Sciatic nerve (tissue), 2 donors: ENCODE measurements at regions not wholly inside any gene's neighbourhood (a gene's known extent, or its start where the extent isn't known, plus 50 kb on each side); places are given as distances from the start of the nearest gene placed in this dataset.
"Not testable (repeated sequence)": the region's sequence is repeated elsewhere in the genome, so short reads cannot be mapped to it uniquely, and the experiment has no call there.

Experiments used
- ATAC-seq: fragments of 200-7000 bp; cut with Tn5 transposase; one replicate; pipeline ENCODE4 v1.9.1; 2020; ENCODE audit warnings: mild to moderate bottlenecking, moderate library complexity
- DNase-seq: peaks from one replicate; pipeline ENCODE4 v3.0.0-alpha.2; 2020; ENCODE audit warnings: low spot score
- intact Hi-C: fragments of 100-400 bp; cut with DNase I; formaldehyde crosslinking; loops from one replicate; pipeline ENCODE4 v1.14.2; 2022
- donor health status: DM: no; HTN: no; CAD: no.
- donor health status: DM: no; HTN: no; CAD: no.

DNA sequence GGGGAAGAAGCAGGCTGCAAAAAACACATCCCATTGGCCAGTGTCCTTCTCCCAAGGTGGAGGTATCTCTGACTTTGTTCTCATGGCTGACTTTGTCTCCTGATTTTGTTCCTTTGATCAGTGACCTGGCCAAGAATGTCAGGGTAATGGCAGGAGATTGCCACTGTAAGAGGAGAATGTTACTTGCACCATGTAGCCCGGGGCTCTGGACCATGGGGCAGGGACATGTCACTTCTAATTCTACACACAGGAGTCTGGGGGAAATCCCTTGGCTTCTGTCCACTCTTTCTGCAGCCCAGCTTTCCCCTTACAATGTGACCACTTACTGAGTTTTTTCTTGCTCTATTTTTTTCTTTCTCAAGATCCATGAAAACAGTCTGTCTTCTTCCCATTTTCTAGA is 87.7 kb upstream of the LRRN2 start:
- intact Hi-C loops, result no loop called here
- no peak for ATAC-seq
- DNase-seq, result no peak

DNA sequence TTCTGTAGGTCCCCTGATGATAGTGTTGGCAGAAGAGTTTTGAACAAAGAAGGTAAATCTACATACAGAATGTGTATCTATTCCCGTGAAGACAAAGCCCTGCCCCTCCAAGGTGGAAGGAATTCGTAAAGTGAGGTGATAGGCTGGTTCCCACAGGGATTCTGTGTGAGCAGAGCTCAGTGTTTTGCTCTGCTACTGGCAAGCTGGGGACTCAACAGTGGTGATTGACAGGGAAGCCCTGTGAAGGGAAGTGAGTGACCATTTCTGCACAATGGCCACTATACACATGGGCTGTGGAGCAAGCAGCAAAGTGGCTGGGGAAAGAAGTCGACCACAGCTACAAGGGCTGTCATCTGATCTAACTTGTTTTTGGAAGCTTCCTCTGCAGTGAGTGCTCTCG is 90.0 kb upstream of the LRRN2 start:
- intact Hi-C loops, result no loop called here
- ATAC-seq (no peak), DNase-seq (no peak)

DNA sequence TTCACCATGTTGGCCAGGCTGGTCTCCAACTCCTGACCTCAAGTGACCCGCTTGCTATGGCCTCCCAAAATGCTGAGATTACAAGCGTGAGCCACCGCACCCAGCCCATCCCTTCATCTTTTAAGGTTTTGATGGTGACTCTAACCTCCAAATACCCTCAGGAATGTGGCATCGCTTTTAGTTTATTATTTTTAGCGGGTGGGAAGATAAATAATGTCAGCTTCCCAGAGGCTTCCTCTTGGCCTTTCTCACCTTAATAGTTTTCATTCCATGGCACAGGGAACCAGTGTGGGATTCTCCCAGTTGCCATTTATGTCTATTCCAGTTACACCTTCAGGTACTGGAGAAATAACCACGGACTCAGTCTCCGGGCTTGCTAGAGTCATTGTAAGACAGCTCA is 92.1 kb upstream of the LRRN2 start:
- no peak for ATAC-seq
- DNase-seq, result no peak
- intact Hi-C loops, result no loop called here

DNA sequence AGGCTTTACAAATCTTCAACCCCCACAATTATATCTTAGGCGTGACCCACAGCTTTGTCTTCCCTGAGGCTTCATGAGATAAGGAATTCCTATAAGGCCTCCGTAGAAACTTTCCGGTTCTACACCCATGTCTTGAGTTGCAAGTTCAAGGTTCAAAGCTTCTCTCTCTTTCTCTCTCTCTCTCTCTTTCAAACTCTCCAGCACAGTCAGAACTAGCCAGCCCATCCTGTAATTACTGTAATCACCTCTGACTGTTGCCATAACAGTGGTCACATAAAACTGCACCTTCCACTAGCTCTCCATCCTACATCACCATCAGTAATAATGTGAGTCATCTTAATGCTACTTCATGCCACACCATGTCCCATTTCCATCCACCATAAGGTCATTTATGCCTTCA is 90.0 kb upstream of the NFASC start:
- intact Hi-C loops, result no loop called here
- ATAC-seq (no peak), DNase-seq (no peak)

DNA sequence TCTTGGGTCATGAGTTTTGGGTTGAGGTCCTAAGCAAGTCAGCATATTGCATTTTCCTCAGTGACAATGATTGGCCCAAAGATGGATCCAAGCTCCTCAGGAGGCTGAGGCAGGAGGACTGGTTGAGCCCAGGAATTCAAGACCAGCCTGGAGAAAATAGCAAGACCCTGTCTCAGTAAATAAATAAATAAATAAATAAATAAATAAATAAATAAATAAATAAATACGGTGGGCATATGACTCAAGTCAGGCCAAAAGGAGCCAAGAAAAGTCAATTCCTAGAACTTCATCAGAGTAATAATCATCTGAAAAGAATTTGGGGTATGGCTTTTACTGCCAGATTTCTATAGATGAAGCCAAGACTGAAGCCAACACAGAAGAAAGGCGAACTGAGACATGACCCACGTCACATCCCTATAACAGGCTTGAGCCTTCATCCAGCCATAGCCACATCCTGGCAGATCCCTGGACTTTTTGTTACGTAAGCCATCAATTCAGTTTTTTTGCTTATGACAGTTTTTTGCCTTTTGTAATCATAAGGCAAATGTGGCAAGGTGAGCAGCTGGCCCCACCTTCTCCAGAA is 88.5 kb upstream of the NFASC start:
- DNase-seq (no peak), ATAC-seq (no peak)
- intact Hi-C loops, result no loop called here

DNA sequence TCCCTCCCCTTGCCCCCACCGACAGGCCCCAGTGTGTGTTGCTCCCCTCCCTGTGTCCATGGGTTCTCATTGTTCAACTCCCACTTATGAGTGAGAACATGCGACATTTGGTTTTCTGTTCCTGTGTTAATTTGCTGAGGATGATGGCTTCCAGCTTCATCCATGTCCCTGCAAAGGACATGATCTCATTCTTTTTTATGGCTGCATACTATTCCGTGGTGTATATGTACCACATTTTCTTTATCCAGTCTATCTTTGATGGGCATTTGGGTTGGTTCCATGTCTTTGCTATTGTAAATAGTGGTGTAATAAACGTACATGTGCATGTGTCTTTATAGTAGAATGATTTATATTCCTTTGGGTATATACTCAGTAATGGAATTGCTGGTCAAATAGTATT is 85.6 kb upstream of the NFASC start:
- DNase-seq, ATAC-seq, intact Hi-C loops: not testable (repeated sequence)

DNA sequence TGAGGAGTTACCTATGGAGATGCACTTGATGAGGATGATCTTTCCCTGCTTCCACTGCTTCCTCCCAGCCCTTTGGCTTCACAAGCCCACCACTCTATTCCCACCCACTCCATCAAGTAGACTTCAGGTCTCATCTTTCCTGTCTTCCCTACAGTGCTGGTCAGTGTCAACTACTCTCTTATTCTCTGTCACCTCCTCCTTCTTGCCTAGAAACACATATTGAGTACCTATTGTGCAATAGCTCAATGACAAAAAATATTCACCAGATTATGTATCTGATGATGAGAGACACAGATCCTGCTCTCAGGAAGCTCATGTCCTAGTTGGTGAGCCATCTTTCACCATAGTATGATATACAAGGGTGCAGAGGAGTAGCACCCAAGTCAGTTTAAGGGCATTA is 82.2 kb upstream of the NFASC start:
- intact Hi-C loops, result no loop called here
- DNase-seq, result no peak
- no peak for ATAC-seq

DNA sequence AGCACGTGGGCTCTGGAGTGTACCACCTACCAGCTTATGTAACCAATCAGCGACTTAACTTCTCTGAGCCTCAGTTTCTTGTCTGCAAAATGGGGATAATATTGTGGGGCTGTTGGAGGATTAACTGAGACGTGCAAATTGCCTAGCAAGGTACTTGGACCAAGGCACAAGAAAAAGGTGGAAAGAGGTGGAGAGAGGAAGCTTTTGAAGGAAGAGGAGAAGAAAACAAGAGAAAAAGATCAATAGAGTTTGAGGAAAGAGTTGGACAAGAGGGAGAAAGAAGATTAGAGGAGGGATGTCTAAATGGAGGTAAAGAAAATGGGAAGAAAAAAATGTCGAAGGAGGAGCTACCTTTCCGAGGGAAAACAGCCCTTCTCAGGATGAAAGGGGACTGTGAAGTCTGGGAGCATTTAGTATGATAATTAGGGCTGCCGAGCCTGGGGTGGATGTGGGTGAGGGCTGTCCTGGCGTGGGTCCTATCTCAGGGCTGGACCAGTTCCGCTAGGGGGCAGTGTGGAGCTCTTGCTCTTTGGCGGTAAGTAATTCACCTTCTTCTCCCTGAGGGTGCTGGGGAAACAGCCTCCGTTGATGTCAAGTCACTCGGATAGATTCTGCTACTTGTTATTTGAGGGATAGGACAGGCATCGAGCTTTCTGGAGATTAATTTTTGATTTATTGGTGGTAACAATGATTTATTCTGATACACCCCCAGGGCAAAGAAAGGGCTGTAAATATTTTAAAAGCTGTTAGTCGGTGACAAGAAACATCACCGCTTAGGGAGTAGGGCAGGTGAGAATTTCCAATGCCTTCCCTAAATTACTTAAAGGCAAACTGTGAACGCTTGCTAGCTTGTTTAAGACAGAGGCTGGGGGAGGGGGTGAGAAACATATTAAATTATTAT is 79.0 kb upstream of the NFASC start:
- intact Hi-C loops, result no loop called here
- ATAC-seq (no peak), DNase-seq (peak; percentile 83)

DNA sequence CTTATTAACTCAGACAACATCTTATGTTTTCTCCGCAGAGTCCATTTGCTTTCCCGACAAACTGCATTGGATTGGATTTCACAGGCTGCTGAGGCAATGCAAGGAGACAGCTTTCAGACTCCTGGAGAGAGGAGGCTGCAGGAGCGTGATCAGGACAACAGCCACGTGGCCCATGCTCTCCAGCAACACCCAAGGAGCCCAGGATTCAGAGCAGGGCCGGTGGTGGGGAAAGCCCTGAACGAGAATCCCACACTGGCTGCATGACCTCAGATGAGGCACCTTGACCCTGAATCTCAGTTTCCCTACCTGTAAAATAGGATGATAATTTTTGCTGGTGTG is 78.3 kb upstream of the NFASC start:
- no peak for DNase-seq
- intact Hi-C loops, result no loop called here

DNA sequence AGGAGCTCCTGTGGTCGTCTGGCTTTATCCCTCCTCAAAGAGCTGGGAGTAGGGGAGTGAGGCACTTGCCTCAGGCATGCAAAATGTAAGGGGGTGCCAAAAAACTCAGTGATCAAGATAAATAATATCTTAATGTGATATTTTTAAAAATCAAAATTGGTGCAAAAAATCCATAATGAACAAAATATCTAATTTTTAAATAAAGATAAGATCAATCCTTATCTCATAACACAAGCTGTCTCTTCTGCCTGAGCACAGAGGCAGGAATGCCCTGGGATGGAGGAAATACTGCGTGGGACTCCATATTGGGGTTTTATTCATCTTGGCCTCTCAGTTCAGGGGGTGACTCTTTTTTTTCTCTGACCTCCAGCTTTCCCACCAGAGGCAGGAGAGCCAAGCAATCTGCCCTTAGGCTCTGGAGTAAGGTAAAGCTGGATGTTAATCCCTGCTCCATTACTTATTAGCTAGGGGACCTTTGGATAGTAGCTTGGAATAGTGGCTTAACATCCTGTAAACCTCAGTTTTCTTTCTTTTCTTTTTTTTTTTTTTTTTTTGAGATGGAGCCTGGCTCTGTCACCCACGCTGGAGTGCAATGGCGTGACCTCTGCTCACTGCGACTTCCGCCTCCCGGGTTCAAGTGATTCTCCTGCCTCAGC is 77.3 kb upstream of the NFASC start:
- no peak for ATAC-seq
- no peak for DNase-seq
- intact Hi-C loops, result no loop called here

More for the DNA sequence above, 78.3 kb upstream of the NFASC start:
- ATAC-seq, result no peak

DNA sequence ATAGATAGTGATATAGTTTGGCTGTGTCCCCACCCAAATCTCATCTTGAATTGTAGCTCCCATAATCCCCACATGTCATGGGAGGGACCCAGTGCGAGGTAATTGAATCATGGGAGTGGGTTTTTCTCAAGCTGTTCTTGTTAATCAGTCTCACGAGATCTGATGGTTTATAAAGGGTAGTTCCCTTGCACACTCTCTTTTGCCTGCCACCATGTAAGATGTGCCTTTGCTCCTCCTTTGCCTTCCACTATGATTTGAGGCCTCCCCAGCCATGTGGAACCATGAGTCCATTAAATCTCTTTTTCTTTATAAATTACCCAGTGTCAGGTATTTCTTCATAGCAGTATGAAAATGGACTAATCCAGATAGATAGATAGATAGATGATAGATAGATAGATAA is 73.8 kb upstream of the NFASC start:
- DNase-seq, ATAC-seq, intact Hi-C loops: not testable (repeated sequence)

DNA sequence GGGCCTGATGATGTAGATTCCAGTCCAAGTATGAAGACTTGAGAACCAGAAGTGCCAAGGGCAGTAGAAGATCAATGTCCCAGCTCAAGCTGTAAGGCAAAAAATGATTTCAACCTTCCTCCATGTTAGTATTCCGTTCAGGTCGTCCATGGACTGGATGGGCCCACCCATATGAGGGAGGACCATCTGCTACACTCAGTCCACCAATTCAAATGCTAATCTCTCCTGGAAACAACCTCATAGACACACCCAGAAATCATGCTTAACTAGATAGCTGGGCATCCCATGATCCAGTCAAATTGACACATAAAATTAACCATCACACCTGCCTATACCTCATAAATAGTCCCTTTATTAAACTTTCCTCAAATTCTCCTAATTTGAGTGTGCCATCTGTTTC is 73.3 kb upstream of the NFASC start:
- intact Hi-C loops, result no loop called here
- DNase-seq (no peak), ATAC-seq (no peak)

DNA sequence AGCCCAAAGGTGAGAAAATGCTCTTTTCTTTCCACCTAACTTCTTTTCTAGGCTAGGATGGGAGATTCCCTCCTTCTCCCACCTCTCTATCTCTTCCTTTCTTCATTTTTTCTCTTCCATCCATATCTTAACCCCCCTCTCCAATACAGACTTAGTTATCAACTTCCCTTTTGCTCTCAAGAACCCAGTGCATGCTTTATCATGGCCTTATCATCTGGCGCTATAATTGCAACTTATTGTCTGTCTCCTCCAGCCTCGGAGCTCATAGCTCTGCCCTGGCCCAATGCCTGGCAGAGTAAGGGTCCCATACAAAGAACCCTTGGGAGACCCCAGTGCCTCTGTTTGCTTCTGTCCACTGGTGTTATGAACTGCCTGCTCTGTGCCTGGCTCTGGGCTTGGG is 71.0 kb upstream of the NFASC start:
- intact Hi-C loops, result loop anchor here (10.0 kb wide), 1 partner anchor 155 kb away; no protein-coding TSS in a partner anchor
- DNase-seq, result no peak
- no peak for ATAC-seq

DNA sequence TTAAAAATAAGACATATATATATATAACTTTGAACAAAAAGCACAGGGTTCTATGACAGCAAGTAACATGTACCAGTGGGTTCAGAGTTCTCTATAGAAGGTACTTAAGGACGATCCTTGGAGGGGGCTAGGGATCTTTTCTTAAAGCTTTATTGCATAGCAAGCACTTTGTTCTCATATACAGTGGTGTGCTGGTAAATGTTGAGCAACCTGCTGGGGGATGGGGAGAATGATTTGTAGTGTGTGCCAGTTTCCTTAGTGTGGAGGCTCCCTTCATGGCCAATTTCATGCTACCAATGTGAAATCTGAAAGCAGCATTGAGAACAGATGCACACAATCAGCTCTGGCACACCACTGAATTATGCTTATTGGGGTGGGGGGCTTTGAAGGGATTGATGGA is 69.5 kb upstream of the NFASC start:
- DNase-seq (no peak), ATAC-seq (no peak)
- intact Hi-C loops, result loop anchor here (10.0 kb wide), 1 partner anchor 154 kb away; no protein-coding TSS in a partner anchor

DNA sequence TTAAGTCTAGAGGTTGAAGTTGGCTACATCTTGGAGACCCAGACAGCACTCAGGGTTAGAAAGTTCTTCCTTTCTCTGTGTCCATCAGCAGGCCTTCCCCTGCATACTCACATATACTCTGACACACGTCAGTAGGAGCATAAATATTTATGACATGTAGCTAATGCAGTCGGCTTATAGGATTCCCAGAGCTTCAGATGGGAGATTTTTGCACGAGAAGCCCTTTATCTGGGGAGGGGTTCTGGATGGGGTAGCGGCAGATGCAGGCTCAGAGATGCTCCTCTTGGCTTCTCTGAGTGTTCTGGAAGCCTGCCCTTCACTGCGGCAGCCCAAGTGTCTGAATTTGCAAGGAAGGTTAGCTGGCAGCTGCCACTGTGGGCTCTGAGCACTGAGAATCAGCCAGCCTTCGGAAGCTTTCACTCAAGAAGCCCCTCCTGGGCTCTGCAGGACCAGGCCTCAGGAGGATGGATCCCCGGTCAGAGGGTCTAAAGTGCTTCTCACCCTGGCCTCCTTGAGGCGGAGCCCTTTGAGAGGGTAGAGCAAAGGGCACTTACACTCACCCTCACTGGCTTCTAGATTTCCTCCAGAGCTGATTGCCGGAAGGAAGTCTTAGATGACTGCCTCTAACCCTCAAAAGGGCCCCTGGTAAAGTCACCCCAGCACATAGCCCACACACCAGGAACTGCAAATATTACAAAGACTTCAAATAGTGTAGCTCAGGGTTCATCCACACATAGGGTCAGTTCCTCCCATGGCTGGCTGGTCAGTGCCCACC is 68.1 kb upstream of the NFASC start:
- no peak for DNase-seq
- intact Hi-C loops, result loop anchor here (10.0 kb wide), 1 partner anchor 152 kb away; no protein-coding TSS in a partner anchor

DNA sequence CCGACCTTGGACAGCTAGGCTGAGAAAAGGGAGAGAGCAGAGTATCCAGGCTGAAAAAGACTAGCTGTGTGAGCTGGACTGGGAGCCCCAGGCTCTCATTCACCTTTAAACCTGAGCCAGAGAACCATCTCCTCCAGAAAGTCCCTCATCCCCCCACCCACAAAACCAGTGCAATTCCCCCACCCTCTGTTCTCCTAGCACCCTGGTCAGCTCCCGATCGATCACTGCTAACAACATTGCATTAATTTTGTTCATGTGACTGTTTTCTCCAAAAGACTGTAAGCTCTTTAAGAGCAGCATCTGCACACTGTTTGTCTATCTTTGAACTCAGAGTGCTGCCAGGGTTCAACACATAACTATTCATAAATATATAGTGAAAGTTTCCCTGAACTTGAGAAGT is 67.1 kb upstream of the NFASC start:
- DNase-seq (no peak), ATAC-seq (no peak)
- intact Hi-C loops, result loop anchor here (10.0 kb wide), 1 partner anchor 151 kb away; no protein-coding TSS in a partner anchor

More for the DNA sequence above, 68.1 kb upstream of the NFASC start:
- ATAC-seq, result no peak

DNA sequence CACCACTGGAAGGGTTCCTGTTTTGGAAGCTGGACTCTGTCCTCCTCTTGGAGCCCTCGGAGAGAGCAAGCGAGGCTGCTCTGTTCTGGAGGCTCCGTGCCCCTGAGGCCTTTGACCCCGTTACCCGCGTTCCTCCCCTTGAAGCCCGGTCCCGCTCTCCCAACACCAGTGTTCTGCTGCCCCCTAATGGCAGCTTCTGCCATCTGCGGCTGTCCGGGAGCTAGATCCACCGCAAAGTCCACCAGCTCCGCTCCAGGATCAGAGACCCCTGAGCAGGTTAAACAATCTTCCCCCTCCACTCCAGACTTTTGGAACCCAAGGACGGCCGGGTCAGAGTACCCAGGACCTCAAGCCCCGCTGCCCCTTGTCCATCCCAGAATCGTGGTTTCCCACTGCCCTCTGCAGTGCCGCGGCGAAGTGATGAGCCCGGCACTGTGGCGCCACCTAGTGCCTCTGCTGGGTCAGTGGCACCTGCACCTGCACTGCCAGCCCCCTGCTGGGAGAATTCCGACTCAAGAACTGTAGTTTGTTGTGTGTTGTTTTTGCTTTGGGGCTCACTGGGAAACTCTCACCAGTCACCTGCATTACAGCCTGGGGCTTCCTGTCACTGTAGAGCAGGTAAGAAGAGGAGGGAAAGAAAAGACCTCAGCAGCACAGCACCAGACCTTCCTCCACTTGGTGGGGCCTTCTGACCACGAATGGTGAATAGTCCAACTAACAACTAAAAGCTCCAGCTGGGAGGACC is 63.5 kb upstream of the NFASC start:
- peak; percentile 95 for ATAC-seq
- intact Hi-C loops, result loop anchor here (10.0 kb wide), 1 partner anchor 148 kb away; no protein-coding TSS in a partner anchor
- peak; percentile 89 for DNase-seq

DNA sequence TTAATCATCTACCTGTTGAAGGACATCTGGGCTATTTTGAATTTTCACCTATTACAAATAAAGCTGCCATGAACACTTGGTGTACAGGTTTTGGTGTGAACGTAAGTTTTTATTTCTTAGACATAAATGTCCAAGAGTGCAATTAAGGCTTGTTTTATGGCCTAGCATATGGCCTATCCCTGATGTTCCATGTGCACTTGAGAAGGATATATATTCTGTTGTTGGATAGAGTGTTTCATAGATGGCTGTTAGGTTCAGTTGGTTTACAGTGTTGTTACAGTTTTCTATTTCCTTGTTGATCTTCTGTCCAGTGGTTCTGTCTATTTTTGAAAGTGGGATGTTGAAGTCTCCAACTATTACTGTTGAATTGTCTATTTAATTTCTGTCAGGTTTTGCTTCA is 61.2 kb upstream of the NFASC start:
- DNase-seq (no peak), ATAC-seq (no peak)
- intact Hi-C loops, result loop anchor here (10.0 kb wide), 1 partner anchor 145 kb away; no protein-coding TSS in a partner anchor
